PC-9 (cell line): ENCODE measurements at regions not wholly inside any gene's neighbourhood (a gene's known extent, or its start where the extent isn't known, plus 50 kb on each side); places are given as distances from the start of the nearest gene placed in this dataset.
"Not testable (repeated sequence)": the region's sequence is repeated elsewhere in the genome, so short reads cannot be mapped to it uniquely, and the experiment has no call there.

Experiments used
- BruUV-seq: library from RNA; stranded (reverse); fragments of 400-500 nt; replicated peaks from 2 replicates; lab custom pipeline; 2021; lab: Mats Ljungman, UMichigan
- CTCF ChIA-PET: fragments of 300-600 bp; sonication (Branson Sonifier 250); formaldehyde crosslinking; loops from one replicate; lab custom pipeline; 2022; ENCODE audit warnings: antibody characterized with exemption; lab: Charles Lee
- POLR2A ChIA-PET: fragments of 300-600 bp; sonication (Branson Sonifier 250); formaldehyde crosslinking; loops from one replicate; lab custom pipeline; 2022; ENCODE audit warnings: antibody characterized with exemption; ENCODE audit not compliant: unreplicated experiment; lab: Charles Lee
- DNase-seq, 2 experiments: peaks; one replicate each; pipeline versions ENCODE4 v3.0.0 to v3.0.0-alpha.2; 2015 to 2022; ENCODE audit warnings: mixed read lengths in 1 of 2
- H2AFZ ChIP-seq: fragments of 200-600 bp; sonication (generic); 2 replicates; pipeline ENCODE4 v1.8.1; 2017; ENCODE audit warnings: antibody characterized with exemption
- H3F3A ChIP-seq: fragments of 200-600 bp; sonication (generic); 2 replicates; pipeline ENCODE4 v1.8.1; 2017; ENCODE audit warnings: antibody characterized with exemption, mild to moderate bottlenecking, low read depth; ENCODE audit not compliant: insufficient read depth
- H3K27ac ChIP-seq: fragments of 200-600 bp; sonication (generic); 2 replicates; pipeline ENCODE4 v1.6.1; 2016; ENCODE audit warnings: mixed run types
- H3K27me3 ChIP-seq: fragments of 200-600 bp; sonication (generic); 2 replicates; pipeline ENCODE4 v1.6.1; 2016; ENCODE audit warnings: low read depth, mixed run types; ENCODE audit not compliant: insufficient read depth
- H3K36me3 ChIP-seq: fragments of 200-600 bp; sonication (generic); 2 replicates; pipeline ENCODE4 v1.6.1; 2016; ENCODE audit warnings: low read depth, mixed run types
- H3K4me1 ChIP-seq: fragments of 200-600 bp; sonication (generic); replicated peaks from 2 replicates; pipeline ENCODE4 v1.6.1; 2016; ENCODE audit warnings: mixed run types; ENCODE audit not compliant: insufficient read depth
- H3K4me2 ChIP-seq: fragments of 200-600 bp; sonication (generic); 2 replicates; pipeline ENCODE4 v1.6.1; 2017; ENCODE audit warnings: mixed run types
- H3K4me3 ChIP-seq: fragments of 200-600 bp; sonication (generic); 2 replicates; pipeline ENCODE4 v1.6.1; 2016; ENCODE audit warnings: mixed run types
- H3K79me2 ChIP-seq: fragments of 200-600 bp; sonication (generic); 2 replicates; pipeline ENCODE4 v1.6.1; 2017; ENCODE audit warnings: low read depth, mixed run types
- H3K9me2 ChIP-seq: fragments of 200-600 bp; sonication (generic); 2 replicates; pipeline ENCODE4 v1.8.1; 2017; ENCODE audit warnings: mild to moderate bottlenecking; ENCODE audit not compliant: insufficient read depth
- H3K9me3 ChIP-seq: fragments of 200-600 bp; sonication (generic); 2 replicates; pipeline ENCODE4 v1.8.1; 2016; ENCODE audit warnings: low read depth; ENCODE audit not compliant: insufficient read depth
- H4K20me1 ChIP-seq: fragments of 200-600 bp; sonication (generic); 2 replicates; pipeline ENCODE4 v1.8.1; 2017; ENCODE audit not compliant: insufficient read depth
- EZH2 ChIP-seq: fragments of 200-600 bp; sonication (generic); IDR thresholded peaks from 2 replicates; pipeline ENCODE4 v1.8.0; 2017; ENCODE audit warnings: antibody characterized with exemption, low read depth
- intact Hi-C: fragments of 100-400 bp; cut with micrococcal nuclease; formaldehyde crosslinking; loops from one replicate; pipeline ENCODE4 v1.10.0; 2022; ENCODE audit not compliant: unreplicated experiment
- TF ChIP-seq, protein P1 (sequence below): fragments of 200-600 bp; sonication (generic); conservative IDR thresholded peaks from 2 replicates; pipeline ENCODE4 v1.6.1; 2017; ENCODE audit warnings: mixed run types, antibody characterized with exemption, mild to moderate bottlenecking, moderate library complexity

DNA sequence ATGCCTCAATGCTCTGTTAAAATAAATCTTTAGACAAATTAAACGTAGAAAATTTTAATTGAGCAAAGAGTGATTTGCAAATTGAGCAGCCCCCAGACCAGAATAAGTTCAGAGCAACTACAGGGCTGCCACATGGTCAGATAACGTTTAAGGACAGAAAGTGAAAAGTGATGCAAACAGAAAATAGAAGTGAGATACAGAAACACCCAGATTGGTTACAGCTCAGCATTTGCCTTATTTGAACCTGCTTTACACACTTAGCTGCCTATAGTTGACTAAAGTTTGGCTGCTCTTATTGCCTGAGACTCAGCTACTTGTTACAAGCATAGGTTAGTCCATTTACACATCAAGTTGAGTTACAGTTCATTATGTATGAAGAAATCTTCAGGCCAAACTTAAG, 1800.8 kb upstream of the PCDH10 start:
- ChIA-PET CTCF (no interaction called here), POLR2A (no interaction called here)
- no peak for DNase-seq
- intact Hi-C loops, result no loop called here
- Histone ChIP-seq H3F3A (no peaks in the 10 kb centered on the region), H3K4me2 (no peak overlapping the region), H2AFZ (no peak overlapping the region), H3K4me3 (no peak overlapping the region), H3K27ac (no peak overlapping the region), H4K20me1 (no peaks in the 10 kb centered on the region), H3K36me3 (no peaks in the 10 kb centered on the region), H3K4me1 (no peaks in the 10 kb centered on the region), H3K79me2 (no peaks in the 10 kb centered on the region), H3K27me3 (no peaks in the 10 kb centered on the region), H3K9me3 (no peaks in the 10 kb centered on the region), H3K9me2 (no peaks in the 10 kb centered on the region)
- BruUV-seq, result no TSS peak
- TF ChIP-seq EZH2, result no peak
- TF ChIP-seq, protein P1, sequence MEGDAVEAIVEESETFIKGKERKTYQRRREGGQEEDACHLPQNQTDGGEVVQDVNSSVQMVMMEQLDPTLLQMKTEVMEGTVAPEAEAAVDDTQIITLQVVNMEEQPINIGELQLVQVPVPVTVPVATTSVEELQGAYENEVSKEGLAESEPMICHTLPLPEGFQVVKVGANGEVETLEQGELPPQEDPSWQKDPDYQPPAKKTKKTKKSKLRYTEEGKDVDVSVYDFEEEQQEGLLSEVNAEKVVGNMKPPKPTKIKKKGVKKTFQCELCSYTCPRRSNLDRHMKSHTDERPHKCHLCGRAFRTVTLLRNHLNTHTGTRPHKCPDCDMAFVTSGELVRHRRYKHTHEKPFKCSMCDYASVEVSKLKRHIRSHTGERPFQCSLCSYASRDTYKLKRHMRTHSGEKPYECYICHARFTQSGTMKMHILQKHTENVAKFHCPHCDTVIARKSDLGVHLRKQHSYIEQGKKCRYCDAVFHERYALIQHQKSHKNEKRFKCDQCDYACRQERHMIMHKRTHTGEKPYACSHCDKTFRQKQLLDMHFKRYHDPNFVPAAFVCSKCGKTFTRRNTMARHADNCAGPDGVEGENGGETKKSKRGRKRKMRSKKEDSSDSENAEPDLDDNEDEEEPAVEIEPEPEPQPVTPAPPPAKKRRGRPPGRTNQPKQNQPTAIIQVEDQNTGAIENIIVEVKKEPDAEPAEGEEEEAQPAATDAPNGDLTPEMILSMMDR, result no peak

DNA sequence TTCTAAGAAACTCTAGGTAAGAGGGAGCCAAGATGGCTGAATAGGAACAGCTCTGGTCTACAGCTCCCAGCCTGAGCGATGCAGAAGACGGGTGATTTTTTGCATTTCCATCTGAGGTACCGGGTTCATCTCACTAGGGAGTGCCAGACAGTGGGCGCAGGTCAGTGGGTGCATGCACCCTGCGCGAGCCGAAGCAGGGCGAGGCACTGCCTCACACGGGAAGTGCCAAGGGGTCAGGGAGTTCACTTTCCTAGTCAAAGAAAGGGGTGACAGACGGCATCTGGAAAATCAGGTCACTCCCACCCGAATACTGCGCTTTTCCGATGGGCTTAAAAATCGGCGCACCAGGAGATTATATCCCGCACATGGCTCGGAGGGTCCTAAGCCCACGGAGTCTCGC, 1796.7 kb upstream of the PCDH10 start:
- intact Hi-C loops, CTCF ChIA-PET, H3F3A ChIP-seq, H3K9me3 ChIP-seq, H4K20me1 ChIP-seq, H3K9me2 ChIP-seq, H3K27me3 ChIP-seq, H2AFZ ChIP-seq, H3K27ac ChIP-seq, POLR2A ChIA-PET, BruUV-seq, H3K36me3 ChIP-seq, H3K4me3 ChIP-seq, H3K4me1 ChIP-seq, H3K79me2 ChIP-seq: not testable (repeated sequence)
- peak overlapping the region; percentile 13; the same call in 1 of the 2 replicates for H3K4me2 ChIP-seq
- peak in 1 of 2 experiments; percentile 35 for DNase-seq

DNA sequence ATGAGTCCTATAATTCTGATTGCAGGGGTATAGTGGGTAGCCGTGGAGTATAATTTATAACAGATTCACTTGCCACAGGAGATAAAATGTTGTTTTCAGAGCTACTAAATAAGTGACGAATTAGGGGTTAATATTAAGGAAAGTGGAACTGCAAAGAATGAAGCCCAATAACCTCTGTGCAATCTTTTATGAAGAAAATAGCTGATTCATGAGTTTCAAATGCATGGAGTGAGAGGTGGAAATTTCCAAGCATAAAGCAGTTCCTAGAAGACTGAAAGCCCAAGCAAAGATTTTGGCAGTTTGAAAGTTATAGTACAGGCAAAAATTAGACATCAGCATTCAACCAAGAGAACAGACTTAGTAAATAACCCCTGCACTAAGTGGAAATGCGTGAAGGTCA, 1782.4 kb upstream of the PCDH10 start:
- H2AFZ ChIP-seq, result no peak overlapping the region
- H4K20me1 ChIP-seq, result no peaks in the 10 kb centered on the region
- H3K4me3 ChIP-seq, result no peak overlapping the region
- no peaks in the 10 kb centered on the region for H3K79me2 ChIP-seq
- no peak overlapping the region for H3K4me2 ChIP-seq
- H3K27me3 ChIP-seq, result no peaks in the 10 kb centered on the region
- no peaks in the 10 kb centered on the region for H3K4me1 ChIP-seq
- DNase-seq, result no peak
- TF ChIP-seq, protein P1, result no peak
- no peak for TF ChIP-seq EZH2
- intact Hi-C loops, result no loop called here
- no peaks in the 10 kb centered on the region for H3K9me3 ChIP-seq
- no peaks in the 10 kb centered on the region for H3K36me3 ChIP-seq
- no peak overlapping the region for H3K27ac ChIP-seq
- no peaks in the 10 kb centered on the region for H3K9me2 ChIP-seq
- no peaks in the 10 kb centered on the region for H3F3A ChIP-seq
- CTCF ChIA-PET, result no interaction called here
- POLR2A ChIA-PET, result no interaction called here
- BruUV-seq, result no TSS peak

DNA sequence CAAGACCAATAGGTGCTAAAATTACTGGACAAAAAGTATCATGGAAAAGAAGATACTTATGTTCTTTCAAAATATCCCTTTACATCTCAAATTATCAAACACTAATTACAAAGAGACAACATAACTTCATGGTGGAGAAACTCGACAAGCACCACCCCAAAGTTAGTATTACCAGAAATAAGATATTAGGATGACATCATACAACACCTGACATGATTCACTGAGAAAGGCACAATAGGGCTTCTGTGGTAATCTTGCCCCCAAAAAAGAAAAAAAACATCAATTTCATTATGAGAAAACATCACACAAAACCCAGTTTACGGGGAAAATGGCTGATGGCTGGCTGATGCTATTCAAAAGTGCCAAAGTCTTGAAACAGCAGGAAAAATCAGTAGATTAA, 1781.7 kb upstream of the PCDH10 start:
- CTCF ChIA-PET, result no interaction called here

More for the DNA sequence above, 1781.7 kb upstream of the PCDH10 start:
- Histone ChIP-seq H3K4me1 (no peaks in the 10 kb centered on the region), H3K79me2 (no peaks in the 10 kb centered on the region), H3F3A (no peaks in the 10 kb centered on the region), H3K9me2 (no peaks in the 10 kb centered on the region), H3K36me3 (no peaks in the 10 kb centered on the region), H3K27me3 (no peaks in the 10 kb centered on the region), H3K9me3 (no peaks in the 10 kb centered on the region), H3K27ac (no peak overlapping the region), H2AFZ (no peak overlapping the region), H3K4me3 (no peak overlapping the region), H3K4me2 (no peak overlapping the region), H4K20me1 (no peaks in the 10 kb centered on the region)
- intact Hi-C loops, result no loop called here
- POLR2A ChIA-PET, result no interaction called here
- DNase-seq, result no peak
- no TSS peak for BruUV-seq
- TF ChIP-seq EZH2, result no peak
- TF ChIP-seq, protein P1, result no peak
